IgD-negative memory B cell (primary cell): ENCODE measurements at regions not wholly inside any gene's neighbourhood (a gene's known extent, or its start where the extent isn't known, plus 50 kb on each side); places are given as distances from the start of the nearest gene placed in this dataset.

Experiments used
- H3K27ac Mint-ChIP-seq, 3 donors: one replicate each; pipeline ENCODE4 v1.8.0; 2020 to 2022; ENCODE audit warnings: mild to moderate bottlenecking in 3 of 3, mixed read lengths in 3 of 3, moderate library complexity in 1 of 3
- H3K27me3 Mint-ChIP-seq: one replicate; pipeline ENCODE4 v1.8.0; 2021; ENCODE audit warnings: mixed read lengths
- H3K36me3 Mint-ChIP-seq: one replicate; pipeline ENCODE4 v1.8.0; 2020; ENCODE audit warnings: mild to moderate bottlenecking, mixed read lengths
- H3K4me1 Mint-ChIP-seq, 3 donors: one replicate each; pipeline ENCODE4 v1.8.0; 2020 to 2022; ENCODE audit warnings: mixed read lengths in 3 of 3, mild to moderate bottlenecking in 1 of 3
- H3K4me3 Mint-ChIP-seq, 4 donors: one replicate each; pipeline ENCODE4 v1.8.0; 2020 to 2022; ENCODE audit warnings: mild to moderate bottlenecking in 4 of 4, mixed read lengths in 4 of 4, moderate library complexity in 3 of 4
- H3K9me3 Mint-ChIP-seq, 3 donors: one replicate each; pipeline ENCODE4 v1.8.0; 2020 to 2021; ENCODE audit warnings: mixed read lengths in 3 of 3, mild to moderate bottlenecking in 1 of 3

- no peak overlapping the region for H3K27ac Mint-ChIP-seq
- no peaks in the 10 kb centered on the region for H3K4me1 Mint-ChIP-seq
- no peaks in the 10 kb centered on the region for H3K36me3 Mint-ChIP-seq
- H3K27me3 Mint-ChIP-seq = no peaks in the 10 kb centered on the region
- no peak overlapping the region for H3K4me3 Mint-ChIP-seq
- H3K9me3 Mint-ChIP-seq = peaks cover 0 to 6% (median 2%) of the 10 kb centered on the region in 3 donors
These were observed 599.9 kb upstream of the RGS18 start for GRCh38 chr1:191558379-191558778.

GRCh38 chr1:191561276-191561675 lies 597.0 kb upstream of the RGS18 start:
- Mint-ChIP-seq H3K4me3 (no peak overlapping the region), H3K9me3 (peaks cover 0 to 5% (median 2%) of the 10 kb centered on the region in 3 donors), H3K4me1 (no peaks in the 10 kb centered on the region), H3K27ac (no peak overlapping the region), H3K27me3 (no peaks in the 10 kb centered on the region), H3K36me3 (no peaks in the 10 kb centered on the region)

- no peak overlapping the region for H3K4me3 Mint-ChIP-seq
- H3K36me3 Mint-ChIP-seq = no peaks in the 10 kb centered on the region
- H3K27ac Mint-ChIP-seq = no peak overlapping the region
- peaks cover 0 to 3% (median 2%) of the 10 kb centered on the region in 3 donors for H3K9me3 Mint-ChIP-seq
- no peaks in the 10 kb centered on the region for H3K27me3 Mint-ChIP-seq
- no peaks in the 10 kb centered on the region for H3K4me1 Mint-ChIP-seq
These were observed 594.0 kb upstream of the RGS18 start for GRCh38 chr1:191564275-191564674.

GRCh38 chr1:191572479-191572878 lies 585.8 kb upstream of the RGS18 start:
- Mint-ChIP-seq H3K4me1 (no peaks in the 10 kb centered on the region), H3K36me3 (no peaks in the 10 kb centered on the region), H3K9me3 (peaks cover 0 to 2% (median 2%) of the 10 kb centered on the region in 3 donors), H3K27me3 (no peaks in the 10 kb centered on the region), H3K27ac (no peak overlapping the region), H3K4me3 (no peak overlapping the region)

- no peaks in the 10 kb centered on the region for H3K27me3 Mint-ChIP-seq
- no peaks in the 10 kb centered on the region for H3K4me1 Mint-ChIP-seq
- peaks cover 0 to 7% (median 2%) of the 10 kb centered on the region in 3 donors for H3K9me3 Mint-ChIP-seq
- no peak overlapping the region for H3K27ac Mint-ChIP-seq
- H3K36me3 Mint-ChIP-seq = no peaks in the 10 kb centered on the region
- H3K4me3 Mint-ChIP-seq = no peak overlapping the region
These were observed 583.1 kb upstream of the RGS18 start for GRCh38 chr1:191575180-191575579.

DNA sequence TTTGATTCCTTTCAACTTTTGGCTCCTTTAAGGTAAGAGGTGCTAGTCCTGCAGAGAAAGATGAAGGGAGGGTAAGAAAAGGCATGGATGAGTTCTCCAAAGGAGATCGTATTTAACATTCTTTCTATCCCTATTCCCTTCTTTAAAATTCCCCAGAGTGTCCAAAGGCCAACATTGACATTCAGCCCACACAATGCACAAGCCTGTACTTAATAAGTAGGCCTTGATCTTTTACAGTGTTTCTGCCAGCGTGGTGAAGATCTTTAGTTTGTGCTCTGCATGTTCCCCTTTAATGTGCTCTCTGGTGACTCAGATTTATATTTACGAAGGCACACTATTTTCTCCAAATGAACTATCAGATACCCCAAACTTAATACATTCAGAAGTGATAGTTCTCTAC lies 582.5 kb upstream of the RGS18 start:
- no peak overlapping the region for H3K4me3 Mint-ChIP-seq
- no peaks in the 10 kb centered on the region for H3K27me3 Mint-ChIP-seq
- H3K9me3 Mint-ChIP-seq = peaks cover 3 to 7% (median 5%) of the 10 kb centered on the region in 3 donors
- no peaks in the 10 kb centered on the region for H3K36me3 Mint-ChIP-seq
- H3K27ac Mint-ChIP-seq = no peak overlapping the region
- H3K4me1 Mint-ChIP-seq = no peaks in the 10 kb centered on the region

DNA sequence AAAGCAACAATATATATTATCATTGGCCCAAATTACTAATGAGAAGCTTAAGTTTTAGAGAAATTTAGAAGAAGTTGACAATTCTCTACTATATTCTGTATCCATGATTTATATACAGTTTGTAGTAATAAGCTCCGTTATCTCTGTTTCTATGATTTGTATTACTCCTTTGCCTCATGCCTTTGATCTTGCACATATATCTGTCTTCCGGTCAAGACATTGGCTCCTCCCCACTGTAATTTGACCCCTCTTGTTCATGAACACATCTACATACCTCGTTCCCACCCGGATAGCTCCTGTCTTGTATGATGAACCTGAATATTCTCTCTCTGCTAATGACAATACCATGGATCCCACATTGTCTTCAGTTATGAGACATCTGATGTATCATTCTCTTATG lies 581.0 kb upstream of the RGS18 start:
- no peaks in the 10 kb centered on the region for H3K27me3 Mint-ChIP-seq
- no peak overlapping the region for H3K4me3 Mint-ChIP-seq
- H3K27ac Mint-ChIP-seq = no peak overlapping the region
- H3K4me1 Mint-ChIP-seq = no peaks in the 10 kb centered on the region
- H3K36me3 Mint-ChIP-seq = no peaks in the 10 kb centered on the region
- peaks cover 3 to 7% (median 5%) of the 10 kb centered on the region in 3 donors for H3K9me3 Mint-ChIP-seq

DNA sequence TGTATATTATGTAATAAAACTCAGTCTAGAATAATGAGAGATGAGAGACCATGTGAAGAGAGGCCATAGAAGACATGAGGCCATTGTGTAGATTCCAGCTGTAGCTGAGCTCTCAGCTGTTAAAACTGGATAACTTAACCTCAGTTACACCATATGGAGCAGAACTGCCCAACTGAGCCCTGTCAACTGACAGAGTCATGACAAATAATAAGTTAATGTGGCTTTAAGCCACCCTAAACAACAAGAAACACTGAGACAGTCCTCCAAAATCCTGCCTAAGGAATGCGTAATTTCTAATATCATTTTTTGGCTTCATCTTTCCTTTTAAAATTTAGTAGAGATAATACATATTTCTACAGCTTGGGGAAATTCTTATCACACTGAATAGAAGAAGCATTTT lies 580.0 kb upstream of the RGS18 start:
- Mint-ChIP-seq H3K9me3 (peaks cover 3 to 13% (median 5%) of the 10 kb centered on the region in 3 donors), H3K4me1 (no peaks in the 10 kb centered on the region), H3K27ac (no peak overlapping the region), H3K4me3 (no peak overlapping the region), H3K27me3 (no peaks in the 10 kb centered on the region), H3K36me3 (no peaks in the 10 kb centered on the region)

- Mint-ChIP-seq H3K9me3 (peaks cover 3 to 15% (median 5%) of the 10 kb centered on the region in 3 donors), H3K4me1 (no peaks in the 10 kb centered on the region), H3K4me3 (no peak overlapping the region), H3K27me3 (no peaks in the 10 kb centered on the region), H3K27ac (no peak overlapping the region), H3K36me3 (no peaks in the 10 kb centered on the region)
These were observed 579.2 kb upstream of the RGS18 start for GRCh38 chr1:191579019-191579418.

GRCh38 chr1:191582169-191582568 lies 576.1 kb upstream of the RGS18 start:
- no peaks in the 10 kb centered on the region for H3K4me1 Mint-ChIP-seq
- H3K27ac Mint-ChIP-seq = no peak overlapping the region
- no peaks in the 10 kb centered on the region for H3K27me3 Mint-ChIP-seq
- peaks cover 3 to 15% (median 5%) of the 10 kb centered on the region in 3 donors for H3K9me3 Mint-ChIP-seq
- H3K4me3 Mint-ChIP-seq = no peak overlapping the region
- no peaks in the 10 kb centered on the region for H3K36me3 Mint-ChIP-seq

DNA sequence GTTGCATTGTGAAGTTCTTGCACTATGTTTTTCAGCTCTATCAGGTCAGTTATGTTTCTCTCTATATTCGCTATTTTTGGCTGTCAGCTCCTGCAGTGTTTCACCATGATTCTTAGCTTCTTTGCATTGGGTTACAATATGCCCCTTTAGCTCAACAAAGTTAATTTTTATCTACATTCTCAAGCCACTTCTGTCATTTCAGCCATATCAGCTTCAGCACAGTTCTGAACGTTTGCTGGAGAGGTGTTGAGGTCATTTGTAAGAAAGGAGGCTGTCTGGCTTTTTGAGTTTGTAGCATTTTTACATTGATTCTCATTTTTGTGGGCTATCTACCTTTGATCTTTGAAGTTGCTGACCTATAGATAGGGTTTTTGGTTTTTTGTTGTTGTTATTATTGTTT lies 573.2 kb upstream of the RGS18 start:
- Mint-ChIP-seq H3K27ac (no peak overlapping the region), H3K36me3 (no peaks in the 10 kb centered on the region), H3K27me3 (no peaks in the 10 kb centered on the region), H3K9me3 (peaks cover 3 to 8% (median 8%) of the 10 kb centered on the region in 3 donors), H3K4me3 (no peak overlapping the region), H3K4me1 (no peaks in the 10 kb centered on the region)

DNA sequence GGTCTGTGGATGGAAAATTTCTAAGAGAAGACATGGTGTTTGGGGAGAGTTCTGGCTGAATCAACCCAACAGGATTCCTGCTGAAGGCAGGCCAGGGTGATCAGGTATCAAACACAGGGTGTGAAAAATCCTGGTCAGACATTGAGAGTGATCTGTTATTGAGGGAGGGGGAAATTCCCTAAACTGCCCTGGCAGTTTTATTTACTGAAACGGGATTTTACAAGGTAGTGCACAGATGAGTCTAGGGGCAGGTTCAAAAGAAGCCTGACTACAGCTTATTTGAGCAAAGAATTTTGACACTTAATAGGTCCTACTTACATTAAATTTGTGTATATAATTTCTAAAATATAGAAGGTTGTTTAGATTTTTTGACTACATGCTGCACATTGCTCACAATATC lies 569.4 kb upstream of the RGS18 start:
- Mint-ChIP-seq H3K27ac (no peak overlapping the region), H3K4me1 (peaks cover 0 to 2% (median 0%) of the 10 kb centered on the region in 3 donors), H3K4me3 (no peak overlapping the region), H3K9me3 (peaks cover 0 to 6% (median 0%) of the 10 kb centered on the region in 3 donors), H3K27me3 (no peaks in the 10 kb centered on the region), H3K36me3 (no peaks in the 10 kb centered on the region)

- Mint-ChIP-seq H3K36me3 (no peaks in the 10 kb centered on the region), H3K4me3 (no peak overlapping the region), H3K27ac (no peak overlapping the region), H3K9me3 (peaks cover 0 to 6% (median 0%) of the 10 kb centered on the region in 3 donors), H3K27me3 (no peaks in the 10 kb centered on the region), H3K4me1 (peaks cover 0 to 2% (median 0%) of the 10 kb centered on the region in 3 donors)
These were observed 568.7 kb upstream of the RGS18 start for GRCh38 chr1:191589536-191589935.

DNA sequence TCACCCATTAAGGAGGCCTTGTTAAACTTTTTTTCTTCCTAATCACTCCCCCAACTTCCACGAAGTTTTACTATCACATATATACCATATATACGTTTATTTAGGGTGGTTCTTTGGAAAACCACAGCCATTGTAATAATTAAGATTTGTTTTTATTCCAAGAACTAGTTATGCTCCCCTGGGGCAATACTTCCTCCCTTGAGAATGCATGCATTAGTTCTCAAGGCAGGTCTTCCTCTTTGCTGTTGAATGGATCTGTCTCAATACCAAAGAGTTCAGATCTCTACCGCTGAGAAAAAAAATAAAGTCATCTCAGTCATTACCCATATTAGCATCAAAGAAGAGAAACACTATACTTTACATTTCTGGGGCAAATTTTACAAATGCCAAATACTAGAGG lies 567.7 kb upstream of the RGS18 start:
- H3K4me1 Mint-ChIP-seq = peaks cover 0 to 2% (median 0%) of the 10 kb centered on the region in 3 donors
- H3K4me3 Mint-ChIP-seq = no peak overlapping the region
- H3K27ac Mint-ChIP-seq = no peak overlapping the region
- peaks cover 0 to 8% (median 0%) of the 10 kb centered on the region in 3 donors for H3K9me3 Mint-ChIP-seq
- H3K27me3 Mint-ChIP-seq = no peaks in the 10 kb centered on the region
- no peaks in the 10 kb centered on the region for H3K36me3 Mint-ChIP-seq

DNA sequence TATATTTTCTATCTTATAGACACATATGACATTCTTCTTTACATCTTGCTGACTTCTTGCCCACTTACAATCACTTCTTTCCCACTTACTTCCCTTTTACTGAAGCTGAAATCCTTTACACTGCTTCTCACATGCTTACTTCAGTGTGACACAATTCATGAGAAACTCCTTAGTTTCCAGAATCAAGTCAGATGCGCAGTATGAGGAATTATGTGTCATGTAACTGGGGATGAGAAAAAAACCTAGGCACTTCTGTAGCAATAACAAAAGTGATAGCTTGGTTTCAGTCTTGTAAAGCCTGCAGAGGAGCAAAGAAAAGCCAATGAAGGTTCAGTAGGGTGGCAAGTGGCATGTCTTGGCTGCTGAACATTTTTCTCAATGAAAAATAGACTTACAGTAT lies 566.2 kb upstream of the RGS18 start:
- Mint-ChIP-seq H3K9me3 (peaks cover 0 to 8% (median 0%) of the 10 kb centered on the region in 3 donors), H3K4me3 (no peak overlapping the region), H3K36me3 (no peaks in the 10 kb centered on the region), H3K4me1 (peaks cover 0 to 2% (median 0%) of the 10 kb centered on the region in 3 donors), H3K27me3 (no peaks in the 10 kb centered on the region), H3K27ac (no peak overlapping the region)

GRCh38 chr1:191592907-191593306 lies 565.4 kb upstream of the RGS18 start:
- Mint-ChIP-seq H3K4me3 (no peak overlapping the region), H3K36me3 (no peaks in the 10 kb centered on the region), H3K9me3 (peaks cover 0 to 6% (median 0%) of the 10 kb centered on the region in 3 donors), H3K4me1 (peaks cover 0 to 2% (median 0%) of the 10 kb centered on the region in 3 donors), H3K27ac (no peak overlapping the region), H3K27me3 (no peaks in the 10 kb centered on the region)
